ENCODE measurements at regions not wholly inside any gene's neighbourhood (a gene's known extent, or its start where the extent isn't known, plus 50 kb on each side); places are given as distances from the start of the nearest gene placed in this dataset.

DNA sequence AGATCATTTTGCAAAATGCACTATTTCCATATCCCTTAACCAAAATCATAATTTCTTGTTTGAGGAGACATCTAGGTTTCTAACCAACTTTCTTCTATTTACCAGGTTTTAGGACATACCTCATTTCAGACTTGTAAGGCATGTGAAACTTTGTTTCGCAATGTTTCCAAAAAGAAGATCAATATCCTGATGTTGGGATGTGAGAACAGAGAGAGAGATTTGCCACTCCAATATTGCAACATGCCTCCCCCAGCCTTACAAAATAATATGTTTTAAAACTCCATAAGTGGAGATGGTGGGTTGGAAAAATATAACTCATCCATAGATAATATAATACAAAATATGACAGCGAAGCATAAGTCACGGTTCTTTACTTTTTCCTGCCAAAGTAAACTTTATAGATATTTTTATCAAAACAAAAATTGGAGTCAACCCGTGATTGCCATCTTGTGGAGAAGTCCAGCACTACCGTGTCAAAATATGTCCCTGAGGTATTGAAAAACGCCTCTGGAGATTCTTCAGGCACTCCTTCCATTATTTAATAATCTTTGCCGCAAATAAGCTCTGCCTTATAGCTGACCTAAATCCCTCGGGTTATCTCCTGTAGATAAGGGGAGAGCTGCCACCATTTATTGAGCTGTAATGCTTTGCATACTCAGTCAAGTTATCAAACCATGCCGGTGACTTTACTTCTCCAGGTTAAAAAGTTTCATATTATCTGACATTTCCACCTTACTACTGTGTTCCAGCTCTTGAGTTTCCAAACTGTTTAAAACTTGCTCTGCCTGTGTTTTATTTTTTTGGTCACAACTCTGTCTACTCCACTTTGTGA lies 534.2 kb downstream of the HACE1 start:
- H3K4me3 ChIP-seq (ENCODE audit: low read depth, low read length), result no peak overlapping the region
- DNase-seq (ENCODE audit: low read depth), result peak; percentile 28
- TF ChIP-seq, protein P1, sequence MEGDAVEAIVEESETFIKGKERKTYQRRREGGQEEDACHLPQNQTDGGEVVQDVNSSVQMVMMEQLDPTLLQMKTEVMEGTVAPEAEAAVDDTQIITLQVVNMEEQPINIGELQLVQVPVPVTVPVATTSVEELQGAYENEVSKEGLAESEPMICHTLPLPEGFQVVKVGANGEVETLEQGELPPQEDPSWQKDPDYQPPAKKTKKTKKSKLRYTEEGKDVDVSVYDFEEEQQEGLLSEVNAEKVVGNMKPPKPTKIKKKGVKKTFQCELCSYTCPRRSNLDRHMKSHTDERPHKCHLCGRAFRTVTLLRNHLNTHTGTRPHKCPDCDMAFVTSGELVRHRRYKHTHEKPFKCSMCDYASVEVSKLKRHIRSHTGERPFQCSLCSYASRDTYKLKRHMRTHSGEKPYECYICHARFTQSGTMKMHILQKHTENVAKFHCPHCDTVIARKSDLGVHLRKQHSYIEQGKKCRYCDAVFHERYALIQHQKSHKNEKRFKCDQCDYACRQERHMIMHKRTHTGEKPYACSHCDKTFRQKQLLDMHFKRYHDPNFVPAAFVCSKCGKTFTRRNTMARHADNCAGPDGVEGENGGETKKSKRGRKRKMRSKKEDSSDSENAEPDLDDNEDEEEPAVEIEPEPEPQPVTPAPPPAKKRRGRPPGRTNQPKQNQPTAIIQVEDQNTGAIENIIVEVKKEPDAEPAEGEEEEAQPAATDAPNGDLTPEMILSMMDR (IDR thresholded peaks at IDR 0.05; ENCODE audit: insufficient read depth, low read length), result peak; percentile 55

DNA sequence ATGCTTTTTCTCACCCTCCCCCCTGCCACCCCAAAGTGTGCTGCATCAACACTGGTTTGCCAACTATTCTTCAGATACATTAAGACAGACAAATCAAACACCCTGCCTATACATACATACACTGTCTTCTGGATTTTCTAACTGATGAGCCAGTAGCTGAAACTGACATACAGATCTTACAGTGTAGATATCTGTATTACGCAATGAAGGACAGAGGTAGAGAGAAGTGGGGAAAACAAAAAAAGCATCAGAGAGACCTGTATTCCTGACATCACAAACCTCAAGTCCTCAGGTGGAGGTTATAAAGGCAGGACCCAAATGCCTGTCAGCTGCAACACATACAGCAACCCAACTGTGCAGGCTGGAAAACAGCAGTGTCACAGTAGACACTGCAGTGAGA lies 535.4 kb downstream of the HACE1 start:
- TF ChIP-seq, protein P1 (IDR thresholded peaks at IDR 0.05; ENCODE audit: insufficient read depth, low read length), result no peak
- H3K4me3 ChIP-seq (ENCODE audit: low read depth, low read length), result no peak overlapping the region

DNA sequence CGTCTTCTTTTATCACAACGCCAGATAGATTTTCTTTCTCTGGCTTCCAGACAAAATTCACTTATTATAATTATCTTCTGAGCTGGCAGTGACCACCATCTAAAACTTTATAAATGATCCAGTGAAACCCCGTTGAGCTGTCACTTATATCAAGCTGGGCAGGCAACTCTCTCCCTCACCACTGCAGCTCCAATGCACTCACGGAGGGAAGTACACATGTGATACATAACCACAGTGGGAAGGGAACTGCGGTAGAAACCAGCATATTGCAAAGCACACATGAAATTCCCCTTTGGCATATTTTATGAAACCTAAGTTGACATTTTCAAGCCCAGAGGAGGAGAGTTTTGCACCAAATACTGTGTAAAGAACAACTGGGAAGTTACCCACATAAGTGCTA lies 536.9 kb downstream of the HACE1 start:
- TF ChIP-seq, protein P1 (IDR thresholded peaks at IDR 0.05; ENCODE audit: insufficient read depth, low read length), result no peak
- no peak for DNase-seq (ENCODE audit: low read depth)
- no peak overlapping the region for H3K4me3 ChIP-seq (ENCODE audit: low read depth, low read length)

More for the DNA sequence above, 535.4 kb downstream of the HACE1 start:
- DNase-seq (ENCODE audit: low read depth), result no peak

DNA sequence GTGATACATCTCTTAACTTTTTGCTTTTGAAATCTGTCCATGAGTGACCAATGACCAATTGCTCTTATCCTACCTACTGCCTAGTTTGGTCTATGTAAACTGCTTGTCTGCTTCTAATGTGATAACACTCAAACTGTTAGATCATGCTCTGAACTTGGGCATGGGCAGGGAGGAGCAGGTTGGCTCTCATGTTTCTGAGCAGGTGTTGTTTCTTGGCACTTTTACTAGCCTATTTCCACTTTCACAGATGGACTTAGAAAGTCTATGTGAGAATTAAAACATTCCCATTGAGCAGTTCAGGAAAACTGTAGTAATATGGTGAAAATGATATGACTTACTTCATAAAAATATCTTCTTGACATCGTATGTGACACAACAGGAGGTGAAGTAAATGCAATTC lies 538.4 kb downstream of the HACE1 start:
- DNase-seq (ENCODE audit: low read depth), result no peak
- TF ChIP-seq, protein P1 (IDR thresholded peaks at IDR 0.05; ENCODE audit: insufficient read depth, low read length), result no peak

DNA sequence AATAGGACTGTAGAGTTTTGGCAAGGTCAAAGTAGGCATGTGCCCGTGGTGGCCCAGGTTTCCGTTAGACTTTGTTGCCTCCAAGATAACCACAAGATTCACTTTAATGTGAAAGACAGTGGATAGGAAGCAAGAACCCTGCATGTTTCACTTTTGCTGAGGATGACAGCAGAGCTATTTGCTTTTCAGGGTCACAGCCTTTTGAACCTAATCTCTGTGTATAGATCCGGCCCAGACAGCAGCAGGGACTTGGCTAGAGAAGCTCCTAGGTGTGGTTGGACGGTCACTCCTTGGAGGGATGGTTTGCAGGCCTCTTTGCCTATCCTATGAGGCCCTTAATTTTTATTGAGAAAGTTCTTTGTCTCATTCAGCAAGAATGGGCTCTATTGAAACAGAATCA lies 538.8 kb downstream of the HACE1 start:
- no peak for DNase-seq (ENCODE audit: low read depth)
- TF ChIP-seq, protein P1 (IDR thresholded peaks at IDR 0.05; ENCODE audit: insufficient read depth, low read length), result no peak
- no peak overlapping the region for H3K4me3 ChIP-seq (ENCODE audit: low read depth, low read length)

More for the DNA sequence above, 538.4 kb downstream of the HACE1 start:
- no peak overlapping the region for H3K4me3 ChIP-seq (ENCODE audit: low read depth, low read length)

DNA sequence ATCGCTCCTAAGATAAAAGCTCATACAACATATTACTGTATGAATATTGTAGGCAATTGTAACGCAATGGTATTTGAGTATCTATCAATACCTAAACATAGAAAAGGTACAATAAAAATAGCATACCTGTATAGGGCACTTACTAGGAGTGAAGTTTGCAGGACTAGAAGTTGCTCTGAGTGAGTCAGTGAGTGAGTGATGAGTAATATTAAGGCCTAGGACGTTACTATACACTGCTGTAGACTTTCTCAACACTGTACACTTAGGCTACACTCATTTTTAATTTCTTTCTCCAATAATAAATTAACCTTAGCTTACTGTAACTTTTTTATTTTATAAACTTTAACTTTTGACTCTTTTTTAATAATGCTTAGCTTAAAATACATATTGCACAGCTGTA lies 546.9 kb downstream of the HACE1 start:
- DNase-seq (ENCODE audit: low read depth), result no peak
- TF ChIP-seq, protein P1 (IDR thresholded peaks at IDR 0.05; ENCODE audit: insufficient read depth, low read length), result no peak
- H3K4me3 ChIP-seq (ENCODE audit: low read depth, low read length), result no peak overlapping the region
